Neural crest cell (in vitro differentiated cells): ENCODE measurements at regions not wholly inside any gene's neighbourhood (a gene's known extent, or its start where the extent isn't known, plus 50 kb on each side); places are given as distances from the start of the nearest gene placed in this dataset.

Experiments used
- DNase-seq: peaks from one replicate; pipeline ENCODE4 v3.0.0; 2021; ENCODE audit warnings: low read depth, mixed read lengths, low spot score
- H3K27ac Mint-ChIP-seq: one replicate; pipeline ENCODE4 v1.8.0; 2021; ENCODE audit warnings: mild to moderate bottlenecking, mixed read lengths; ENCODE audit not compliant: unreplicated experiment
- H3K27me3 Mint-ChIP-seq: 2 replicates; pipeline ENCODE4 v1.8.0; 2021; ENCODE audit warnings: low read depth, mild to moderate bottlenecking, mixed read lengths
- H3K36me3 Mint-ChIP-seq: 2 replicates; pipeline ENCODE4 v1.8.0; 2021; ENCODE audit warnings: low read depth, mild to moderate bottlenecking, mixed read lengths
- H3K4me1 Mint-ChIP-seq: 2 replicates; pipeline ENCODE4 v1.8.0; 2021; ENCODE audit warnings: mixed read lengths
- H3K4me3 Mint-ChIP-seq: one replicate; pipeline ENCODE4 v1.8.0; 2021; ENCODE audit warnings: mild to moderate bottlenecking, mixed read lengths
- H3K9me3 Mint-ChIP-seq: 2 replicates; pipeline ENCODE4 v1.8.0; 2021; ENCODE audit warnings: mixed read lengths
- TF ChIP-seq, protein P1 (sequence below): fragments of 200-600 bp; sonication (generic); conservative IDR thresholded peaks from 2 replicates; pipeline ENCODE4 v1.5.0; 2021; ENCODE audit warnings: antibody characterized with exemption, mild to moderate bottlenecking

DNA sequence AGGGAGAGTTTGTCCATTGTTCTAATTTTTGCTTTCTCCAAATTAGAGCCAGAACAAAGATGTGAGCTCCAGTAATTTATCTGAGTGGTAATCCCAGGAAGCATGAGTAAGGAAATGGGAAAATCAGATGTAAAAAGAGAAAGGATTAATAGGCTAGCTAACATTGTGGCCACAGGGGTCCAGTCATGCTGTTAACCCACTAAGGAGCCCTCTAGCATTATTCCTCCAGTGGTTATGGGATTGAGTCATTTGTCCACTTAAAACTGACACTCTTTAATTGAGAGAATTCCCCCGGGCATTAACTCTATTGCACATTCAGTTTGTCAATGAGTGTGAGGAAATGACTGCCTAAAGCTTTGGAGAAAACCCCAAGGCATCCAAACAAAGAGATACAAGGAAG lies 700.3 kb upstream of the TYRP1 start:
- no peak overlapping the region for H3K27ac Mint-ChIP-seq
- no peaks in the 10 kb centered on the region for H3K36me3 Mint-ChIP-seq
- TF ChIP-seq, protein P1, sequence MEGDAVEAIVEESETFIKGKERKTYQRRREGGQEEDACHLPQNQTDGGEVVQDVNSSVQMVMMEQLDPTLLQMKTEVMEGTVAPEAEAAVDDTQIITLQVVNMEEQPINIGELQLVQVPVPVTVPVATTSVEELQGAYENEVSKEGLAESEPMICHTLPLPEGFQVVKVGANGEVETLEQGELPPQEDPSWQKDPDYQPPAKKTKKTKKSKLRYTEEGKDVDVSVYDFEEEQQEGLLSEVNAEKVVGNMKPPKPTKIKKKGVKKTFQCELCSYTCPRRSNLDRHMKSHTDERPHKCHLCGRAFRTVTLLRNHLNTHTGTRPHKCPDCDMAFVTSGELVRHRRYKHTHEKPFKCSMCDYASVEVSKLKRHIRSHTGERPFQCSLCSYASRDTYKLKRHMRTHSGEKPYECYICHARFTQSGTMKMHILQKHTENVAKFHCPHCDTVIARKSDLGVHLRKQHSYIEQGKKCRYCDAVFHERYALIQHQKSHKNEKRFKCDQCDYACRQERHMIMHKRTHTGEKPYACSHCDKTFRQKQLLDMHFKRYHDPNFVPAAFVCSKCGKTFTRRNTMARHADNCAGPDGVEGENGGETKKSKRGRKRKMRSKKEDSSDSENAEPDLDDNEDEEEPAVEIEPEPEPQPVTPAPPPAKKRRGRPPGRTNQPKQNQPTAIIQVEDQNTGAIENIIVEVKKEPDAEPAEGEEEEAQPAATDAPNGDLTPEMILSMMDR = no peak
- no peak for DNase-seq
- H3K4me1 Mint-ChIP-seq = peaks cover 5% of the 10 kb centered on the region
- no peaks in the 10 kb centered on the region for H3K9me3 Mint-ChIP-seq
- H3K27me3 Mint-ChIP-seq = no peaks in the 10 kb centered on the region
- H3K4me3 Mint-ChIP-seq = no peak overlapping the region

DNA sequence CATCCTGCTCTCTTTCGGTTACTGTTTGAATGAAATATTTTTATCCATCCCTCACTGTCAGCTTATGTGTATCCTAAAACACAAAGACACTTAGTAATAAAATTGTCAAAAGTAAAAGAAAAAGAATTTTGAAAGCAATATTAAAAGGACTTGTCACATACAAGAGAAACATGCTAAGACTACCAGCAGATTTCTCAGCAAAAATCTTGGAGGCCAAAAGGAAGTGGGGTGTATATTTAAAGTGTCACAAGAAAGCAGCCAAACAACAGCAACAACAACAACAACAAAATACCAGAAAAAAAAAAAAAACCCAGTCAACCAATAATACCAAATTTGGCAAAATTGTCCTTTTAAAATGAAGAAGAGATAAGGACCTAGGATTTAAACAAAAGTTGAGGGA lies 678.7 kb upstream of the TYRP1 start:
- Mint-ChIP-seq H3K9me3 (peaks cover 19% of the 10 kb centered on the region), H3K4me1 (no peaks in the 10 kb centered on the region), H3K4me3 (no peak overlapping the region), H3K27ac (no peak overlapping the region), H3K27me3 (no peaks in the 10 kb centered on the region), H3K36me3 (peaks cover 6% of the 10 kb centered on the region)
- DNase-seq = no peak
- TF ChIP-seq, protein P1 = no peak

DNA sequence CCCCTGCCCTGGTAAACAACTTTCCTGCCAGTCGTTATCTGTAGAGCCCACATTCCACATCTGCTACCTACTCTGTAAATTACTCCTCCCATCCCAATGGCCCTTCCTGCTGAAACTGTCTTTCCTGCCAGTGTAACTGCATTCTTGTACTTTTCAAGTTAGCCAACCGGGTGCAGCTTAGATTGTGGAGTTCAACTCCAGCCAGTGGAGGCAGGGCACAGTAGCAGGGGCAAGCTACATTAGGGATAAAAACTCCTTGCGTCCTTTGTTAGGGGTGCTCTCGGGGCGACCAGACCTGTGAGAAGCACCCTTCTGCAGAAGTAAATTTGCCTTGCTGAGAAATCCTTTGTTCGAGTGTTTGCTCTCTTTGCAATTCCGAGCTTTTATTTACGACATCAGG lies 639.0 kb upstream of the TYRP1 start:
- Mint-ChIP-seq H3K27ac (no peak overlapping the region), H3K4me3 (no peak overlapping the region), H3K4me1 (no peaks in the 10 kb centered on the region), H3K36me3 (peaks cover 4% of the 10 kb centered on the region), H3K9me3 (peaks cover 20% of the 10 kb centered on the region), H3K27me3 (no peaks in the 10 kb centered on the region)
- TF ChIP-seq, protein P1 = no peak
- DNase-seq = no peak

DNA sequence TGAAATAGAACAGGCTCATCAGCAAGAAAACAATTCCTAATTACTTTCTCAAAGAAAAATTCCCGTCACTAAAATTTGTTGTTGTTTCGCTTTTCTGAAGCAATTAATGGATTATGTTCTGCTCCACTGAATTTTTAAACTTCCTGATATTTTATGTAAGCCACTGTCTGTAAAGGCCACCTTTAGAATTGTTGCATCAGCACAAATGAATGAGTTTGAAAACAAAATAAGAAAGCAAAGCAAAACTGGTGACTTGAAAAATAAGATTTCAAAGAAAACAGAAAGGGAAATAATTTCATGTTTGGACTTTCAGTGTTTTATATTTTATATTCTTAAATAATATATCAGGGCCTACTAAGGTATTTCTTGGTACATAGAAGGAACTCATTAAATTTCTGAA lies 636.3 kb upstream of the TYRP1 start:
- H3K9me3 Mint-ChIP-seq = peaks cover 25% of the 10 kb centered on the region
- peaks cover 7% of the 10 kb centered on the region for H3K36me3 Mint-ChIP-seq
- DNase-seq = no peak
- no peak overlapping the region for H3K4me3 Mint-ChIP-seq
- H3K27ac Mint-ChIP-seq = no peak overlapping the region
- TF ChIP-seq, protein P1 = no peak
- H3K4me1 Mint-ChIP-seq = peaks cover 5% of the 10 kb centered on the region
- no peaks in the 10 kb centered on the region for H3K27me3 Mint-ChIP-seq

DNA sequence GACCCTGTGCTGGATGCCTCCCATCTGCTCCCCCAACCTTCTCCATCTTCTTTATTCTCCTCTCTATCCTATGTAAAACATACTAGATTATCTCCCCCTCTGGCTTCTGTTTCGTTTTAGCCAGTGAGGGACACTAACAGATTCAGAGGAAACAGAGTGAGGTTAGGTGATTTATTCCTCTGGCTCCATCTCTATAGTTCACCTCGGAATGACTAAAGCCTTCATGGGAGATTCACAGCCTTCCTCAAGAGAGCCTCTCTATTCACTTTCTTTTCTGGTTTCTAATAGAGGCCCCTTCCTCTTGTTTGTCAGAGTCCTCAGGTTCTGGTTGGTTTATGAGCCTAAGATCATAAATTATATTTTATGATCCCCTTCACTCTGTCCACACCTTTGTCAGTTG lies 633.1 kb upstream of the TYRP1 start:
- peaks cover 4% of the 10 kb centered on the region for H3K36me3 Mint-ChIP-seq
- H3K9me3 Mint-ChIP-seq = peaks cover 10% of the 10 kb centered on the region
- H3K27ac Mint-ChIP-seq = no peak overlapping the region
- TF ChIP-seq, protein P1 = no peak
- H3K27me3 Mint-ChIP-seq = no peaks in the 10 kb centered on the region
- DNase-seq = no peak
- peaks cover 15% of the 10 kb centered on the region for H3K4me1 Mint-ChIP-seq
- no peak overlapping the region for H3K4me3 Mint-ChIP-seq

DNA sequence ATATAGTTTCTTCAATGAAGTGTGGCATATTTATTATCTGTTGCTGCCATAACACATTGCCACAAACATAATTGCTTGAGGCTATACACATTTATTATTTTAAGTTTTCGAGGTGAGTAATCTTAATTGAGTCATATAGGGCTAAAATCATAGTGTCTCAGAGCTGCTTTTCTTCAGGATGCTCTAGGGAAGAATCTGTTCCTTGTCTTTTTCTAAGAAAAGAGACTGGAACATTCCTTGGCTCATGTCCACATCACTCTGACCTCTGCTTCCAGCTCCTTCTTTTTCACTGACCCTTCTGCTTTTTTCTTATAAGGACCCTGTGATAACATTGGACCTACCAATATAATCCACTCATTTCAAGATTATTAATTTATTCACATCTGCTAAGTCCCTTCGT lies 632.4 kb upstream of the TYRP1 start:
- Mint-ChIP-seq H3K36me3 (peaks cover 3% of the 10 kb centered on the region), H3K27me3 (no peaks in the 10 kb centered on the region), H3K4me3 (no peak overlapping the region), H3K9me3 (peaks cover 9% of the 10 kb centered on the region), H3K27ac (no peak overlapping the region), H3K4me1 (peaks cover 22% of the 10 kb centered on the region)
- TF ChIP-seq, protein P1 = no peak
- DNase-seq = no peak
